Activated CD4-positive, CD25-positive, alpha-beta regulatory T cell treated with anti-CD3 and anti-CD28 coated beads, Interleukin-2, amount 50 U/mL, for 24 hours (primary cell): ENCODE measurements at regions not wholly inside any gene's neighbourhood (a gene's known extent, or its start where the extent isn't known, plus 50 kb on each side); places are given as distances from the start of the nearest gene placed in this dataset.
A peak's percentile ranks its signal among the peaks of the same experiment; 100 is the strongest.

Experiments used
- ATAC-seq, 2 donors: fragments of 150-1000 bp; cut with Tn5 transposase; one replicate each; pipeline ENCODE4 v1.10.0; 2021; ENCODE audit warnings: mild to moderate bottlenecking in 1 of 2, moderate library complexity in 1 of 2

DNA sequence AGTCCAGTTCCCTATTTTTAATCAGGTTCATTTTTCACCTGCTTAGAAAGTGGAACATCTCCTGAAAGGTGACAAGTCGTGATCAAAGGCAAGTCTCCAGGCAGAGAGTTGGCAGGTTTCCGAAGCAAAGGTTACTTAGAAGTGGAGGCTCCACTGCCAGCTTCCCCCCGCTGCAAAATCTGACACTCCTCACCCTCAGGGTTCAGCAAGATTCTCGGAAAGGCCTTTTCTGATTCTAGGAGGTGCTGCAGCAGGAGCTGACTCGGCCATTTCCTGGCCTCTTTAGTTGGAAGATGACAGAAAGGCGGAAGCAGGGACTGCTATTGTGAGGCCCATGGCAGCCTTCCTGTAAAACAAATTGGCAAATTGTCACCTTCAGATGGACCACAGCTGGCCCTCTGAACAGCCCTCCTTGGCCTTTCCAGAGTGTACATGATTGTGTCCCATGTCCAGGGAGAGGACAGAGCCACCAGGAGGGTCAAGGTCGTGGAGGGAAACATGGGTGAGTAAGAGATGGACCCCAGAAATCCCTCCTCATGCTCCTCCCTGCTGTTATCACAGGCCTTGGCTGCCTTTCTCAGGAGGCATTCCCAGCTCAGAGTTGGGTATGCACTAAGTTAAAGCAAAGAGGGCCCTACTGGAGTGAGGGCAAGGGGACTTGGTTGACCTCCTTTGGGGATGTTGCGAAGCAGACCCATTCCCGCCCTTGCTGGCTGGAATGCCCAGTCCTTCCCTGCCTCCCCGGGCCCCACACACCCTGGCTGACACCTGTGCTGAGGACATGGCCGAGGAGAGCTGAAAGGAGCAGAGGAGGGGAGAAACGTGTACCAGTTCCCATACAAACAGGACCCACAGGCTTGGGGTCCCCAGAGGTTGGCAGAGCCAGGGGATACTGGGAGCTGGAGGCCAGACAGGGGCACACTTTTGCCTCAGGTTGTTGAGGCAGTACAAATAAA is 115.5 kb upstream of the IRF2BP2 start:
- peak; percentile 26 to 31 for ATAC-seq

GRCh38 chr1:234724516-234725176 is 114.7 kb upstream of the IRF2BP2 start:
- peak in 1 of 2 donors; percentile 4 for ATAC-seq

- peak; percentile 81 for ATAC-seq
These were observed 113.1 kb upstream of the IRF2BP2 start for GRCh38 chr1:234722904-234723720.

- ATAC-seq = no peak
These were observed 112.3 kb upstream of the IRF2BP2 start for GRCh38 chr1:234722270-234722704.

GRCh38 chr1:234721476-234722269 is 111.7 kb upstream of the IRF2BP2 start:
- no peak for ATAC-seq

DNA sequence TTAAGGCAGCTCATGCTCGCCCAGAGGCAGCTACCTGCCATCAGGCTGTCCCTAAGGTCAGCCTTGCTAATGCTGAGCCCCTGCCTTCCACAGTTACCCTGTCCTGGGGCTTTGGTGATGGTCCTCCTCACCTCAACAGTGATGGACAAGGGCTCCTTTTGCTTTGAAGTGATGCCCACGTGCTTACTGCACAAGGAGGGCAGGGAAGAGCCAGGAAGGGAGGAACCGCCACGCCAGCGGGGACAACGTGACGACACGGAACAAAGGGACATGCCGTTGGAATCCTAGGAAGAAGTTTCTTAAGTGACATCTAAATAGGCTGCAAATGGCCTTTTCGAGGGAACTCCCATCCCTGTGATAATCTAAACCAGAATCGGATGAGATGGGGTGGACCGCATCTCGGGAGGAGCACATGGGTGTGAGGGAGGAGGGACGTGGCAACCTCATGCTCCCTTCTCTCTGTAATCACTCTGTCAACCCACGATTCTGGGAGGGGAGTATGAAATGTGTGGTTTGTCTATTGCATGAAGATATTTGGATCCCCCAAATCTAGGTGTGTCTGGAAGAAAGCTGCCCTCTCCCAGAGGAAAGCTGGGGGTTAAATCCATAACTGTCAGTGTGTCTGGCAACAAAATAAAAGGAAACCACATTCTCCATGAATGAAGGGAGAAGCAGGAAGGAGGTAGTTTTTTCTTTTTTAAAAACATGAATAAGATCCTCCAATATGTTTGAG is 110.9 kb upstream of the IRF2BP2 start:
- ATAC-seq = no peak

DNA sequence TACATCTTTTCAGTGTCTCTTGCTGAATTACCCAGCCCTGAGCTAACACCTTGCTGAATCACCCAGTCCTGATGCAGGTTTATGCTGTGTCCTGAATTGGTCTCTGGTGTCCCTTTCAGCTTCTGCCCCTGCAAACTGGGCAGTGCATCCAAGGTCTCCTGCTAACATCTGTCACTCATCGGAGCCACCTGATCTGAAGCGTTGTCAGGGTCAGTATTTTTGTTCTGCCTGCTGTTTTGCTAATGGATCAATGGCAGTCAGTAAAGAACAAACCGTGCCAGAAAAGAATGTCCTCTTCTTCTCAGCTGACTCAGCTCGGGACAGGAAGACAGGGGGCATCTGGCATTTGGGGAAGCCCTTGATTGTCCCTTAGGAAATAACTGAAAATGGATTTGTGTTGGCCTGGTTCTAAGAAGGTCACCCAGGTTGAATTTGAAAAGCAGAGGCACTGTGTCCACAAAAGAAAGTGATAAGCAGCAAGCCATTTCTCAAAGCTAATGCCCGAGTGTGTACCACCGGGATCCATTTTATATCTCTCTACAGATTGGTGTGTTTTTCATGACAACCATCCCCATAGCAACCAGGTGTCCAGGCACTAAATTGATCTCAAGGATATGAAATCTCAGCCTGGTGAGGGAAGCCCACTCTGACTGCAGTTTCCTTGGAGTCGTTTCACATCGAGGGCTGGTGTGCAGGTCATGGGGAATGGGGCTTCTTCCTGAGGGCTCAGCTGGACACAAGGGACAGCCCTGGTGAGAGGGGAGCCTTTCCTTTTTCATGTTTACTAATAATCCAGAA is 109.7 kb upstream of the IRF2BP2 start:
- ATAC-seq = no peak

DNA sequence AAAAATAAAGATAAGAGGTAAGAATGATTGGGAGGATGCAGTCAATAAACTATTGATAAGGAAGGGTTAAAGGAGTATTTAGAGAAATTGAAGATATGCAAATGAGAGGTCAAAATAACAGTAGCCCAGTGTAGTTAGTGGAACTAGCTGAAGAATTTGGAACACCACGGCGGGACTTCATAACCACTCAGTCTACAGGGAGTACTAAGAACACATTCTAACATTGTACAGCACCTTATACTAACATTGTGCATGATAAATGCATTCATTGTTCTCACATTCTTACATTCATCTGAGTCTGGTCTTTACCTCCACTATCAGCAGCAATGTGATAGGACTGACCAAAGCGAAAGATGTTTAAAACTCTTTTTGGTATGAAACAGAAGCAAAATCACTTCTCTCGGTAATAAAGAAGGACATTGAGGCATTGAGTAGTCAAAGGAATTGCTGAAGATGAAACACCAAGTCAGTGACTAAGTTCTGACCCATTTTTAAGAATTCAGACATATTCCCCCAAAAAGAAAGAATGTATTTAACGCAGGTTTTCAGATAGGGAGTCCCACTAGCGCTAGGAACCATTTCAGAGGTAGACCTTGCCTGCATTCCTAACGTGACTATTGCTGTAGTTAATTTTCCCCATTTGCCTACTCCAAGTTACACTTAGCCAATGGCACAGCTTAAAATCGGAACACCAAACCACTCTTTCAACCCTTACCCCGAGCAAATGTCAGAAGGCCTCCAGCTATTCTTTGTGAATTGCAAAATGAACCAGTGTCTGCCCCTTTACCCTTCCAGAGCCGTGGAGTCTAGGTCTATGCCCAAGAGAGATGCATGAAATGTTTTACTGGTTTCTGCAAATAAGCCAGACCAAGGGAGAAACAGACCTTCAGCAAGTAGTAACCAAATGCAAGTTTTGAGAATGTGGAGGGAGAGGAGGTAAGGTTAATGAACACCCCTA is 108.8 kb upstream of the IRF2BP2 start:
- no peak for ATAC-seq

DNA sequence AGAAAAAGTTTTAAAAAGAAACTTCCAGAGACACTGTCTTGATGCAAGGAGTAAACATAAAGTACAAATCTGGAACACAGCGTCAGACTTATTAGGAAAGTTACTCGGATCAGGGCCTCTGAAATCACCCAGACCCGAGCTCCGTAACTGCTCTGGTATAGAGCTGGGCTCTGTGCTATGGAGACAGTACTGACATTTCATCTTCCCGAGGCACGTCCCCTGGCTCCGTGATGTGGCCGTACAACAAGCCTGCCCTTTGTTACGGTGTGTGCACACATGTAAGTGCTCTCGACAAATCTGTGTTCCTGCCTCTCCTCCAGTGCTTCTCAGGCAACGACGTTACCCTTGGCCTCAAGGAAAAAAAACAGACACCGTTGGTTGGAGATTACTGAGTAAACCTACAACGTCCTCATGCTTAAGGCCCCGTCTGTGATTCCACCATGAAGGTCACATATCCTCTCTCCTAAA is 107.0 kb upstream of the IRF2BP2 start:
- ATAC-seq = no peak

GRCh38 chr1:234715252-234716014 is 105.5 kb upstream of the IRF2BP2 start:
- no peak for ATAC-seq

GRCh38 chr1:234713859-234714258 is 103.9 kb upstream of the IRF2BP2 start:
- ATAC-seq = no peak

DNA sequence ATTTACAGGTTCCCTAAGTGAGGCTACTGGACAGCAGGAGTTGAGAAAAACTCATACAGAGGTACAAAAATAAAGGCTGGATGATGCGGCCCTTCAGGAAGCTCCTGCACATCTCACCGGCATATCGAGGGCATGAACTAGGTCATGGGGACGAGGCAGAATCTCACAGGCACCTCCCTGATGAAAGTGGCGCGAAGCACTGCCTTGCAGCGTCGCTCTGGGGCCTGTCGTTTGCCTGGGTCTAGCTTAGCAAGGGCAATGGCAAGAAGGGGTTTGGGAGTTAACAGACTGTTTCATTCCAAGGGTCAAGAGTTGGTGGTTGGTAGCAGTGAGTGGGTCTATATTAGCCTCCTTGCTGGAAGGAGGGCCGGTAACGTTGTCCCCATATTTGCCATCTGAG is 103.5 kb upstream of the IRF2BP2 start:
- no peak for ATAC-seq

- no peak for ATAC-seq
These were observed 102.9 kb upstream of the IRF2BP2 start for GRCh38 chr1:234712891-234713305.

GRCh38 chr1:234710936-234711724 is 101.2 kb upstream of the IRF2BP2 start:
- ATAC-seq = no peak

- ATAC-seq = no peak
These were observed 100.4 kb upstream of the IRF2BP2 start for GRCh38 chr1:234710381-234710780.

- no peak for ATAC-seq
These were observed 99.7 kb upstream of the IRF2BP2 start for GRCh38 chr1:234709473-234710228.
